GM12878 (cell line): ENCODE measurements at regions not wholly inside any gene's neighbourhood (a gene's known extent, or its start where the extent isn't known, plus 50 kb on each side); places are given as distances from the start of the nearest gene placed in this dataset.

Experiments used
- ATAC-seq: fragments of 200-7000 bp; cut with Tn5 transposase; 3 replicates; pipeline ENCODE4 v1.9.1; 2020; ENCODE audit warnings: mild to moderate bottlenecking, moderate library complexity
- BruUV-seq: library from RNA; stranded (reverse); fragments of 400-500 nt; replicated peaks from 2 replicates; lab custom pipeline; 2021; lab: Mats Ljungman, UMichigan
- CTCF ChIA-PET: fragments of 300-600 bp; sonication (Branson Sonifier 250); formaldehyde crosslinking; extraction: SDS; loops from one replicate; lab custom pipeline; 2021; ENCODE audit warnings: inconsistent platforms; lab: Yijun Ruan, JAX
- POLR2A ChIA-PET: fragments of 350-600 bp; formaldehyde crosslinking; extraction: SDS; loops from one replicate; lab custom pipeline; 2021; ENCODE audit warnings: inconsistent platforms; lab: Charles Lee
- RAD21 ChIA-PET: fragments of 300-600 bp; sonication (Branson Sonifier 250); formaldehyde crosslinking; loops from one replicate; lab custom pipeline; 2023; ENCODE audit warnings: antibody characterized with exemption; ENCODE audit not compliant: unreplicated experiment; lab: Charles Lee
- SMC1A ChIA-PET: fragments of 300-600 bp; sonication (Branson Sonifier 250); formaldehyde crosslinking; loops from one replicate; lab custom pipeline; 2023; ENCODE audit not compliant: unreplicated experiment, uncharacterized antibody; lab: Charles Lee
- DNase-seq: peaks from one replicate; pipeline ENCODE4 v3.0.0-alpha.2; 2011; ENCODE audit warnings: low read depth, low spot score
- FAIRE-seq: peaks from 3 replicates; lab custom pipeline; 2011; peaks lifted over from hg19 to GRCh38; lab: Jason Lieb, UNC
- H2AFZ ChIP-seq: 2 replicates; pipeline ENCODE4 v1.6.0; 2011; ENCODE audit warnings: low read depth, low read length, control low read depth; ENCODE audit not compliant: control insufficient read depth
- H3K27ac ChIP-seq: 2 replicates; pipeline ENCODE4 v1.5.1; 2011; ENCODE audit warnings: control low read depth; ENCODE audit not compliant: control insufficient read depth, insufficient read depth
- H3K27me3 ChIP-seq, 2 experiments: replicated peaks in 1 of 2; 2 replicates each; pipeline versions ENCODE4 v1.6.0 to v1.6.1; 2011; ENCODE audit warnings: low read length in 1 of 2; ENCODE audit not compliant: control insufficient read depth in 2 of 2, insufficient read depth in 2 of 2
- H3K36me3 ChIP-seq, 2 experiments: 2 replicates each; pipeline ENCODE4 v1.5.1; 2011; ENCODE audit warnings: low read length in 1 of 2; ENCODE audit not compliant: control insufficient read depth in 2 of 2, insufficient read depth in 2 of 2
- H3K4me1 ChIP-seq: 2 replicates; pipeline ENCODE4 v1.6.1; 2011; ENCODE audit warnings: mild to moderate bottlenecking, low read length, moderate library complexity, mixed read lengths; ENCODE audit not compliant: control insufficient read depth, insufficient read depth
- H3K4me2 ChIP-seq: 2 replicates; pipeline ENCODE4 v1.6.0; 2011; ENCODE audit warnings: control low read depth; ENCODE audit not compliant: control insufficient read depth, insufficient read depth
- H3K4me3 ChIP-seq: fragments of 200-600 bp; sonication (generic); 2 replicates; pipeline ENCODE4 v1.5.1; 2016
- H3K79me2 ChIP-seq: 2 replicates; pipeline ENCODE4 v1.6.0; 2011; ENCODE audit warnings: low read length; ENCODE audit not compliant: control insufficient read depth, insufficient read depth
- H3K9ac ChIP-seq: 2 replicates; pipeline ENCODE4 v1.8.0; 2011; ENCODE audit warnings: low read length, control low read depth, mixed read lengths; ENCODE audit not compliant: control insufficient read depth, insufficient read depth
- H3K9me3 ChIP-seq: replicated peaks from 3 replicates; pipeline ENCODE4 v1.5.1; 2011; ENCODE audit warnings: mild to moderate bottlenecking, low read length; ENCODE audit not compliant: control insufficient read depth, insufficient read depth
- H4K20me1 ChIP-seq: 2 replicates; pipeline ENCODE4 v1.6.0; 2011; ENCODE audit not compliant: control insufficient read depth, insufficient read depth
- ATF3 ChIP-seq: IDR thresholded peaks from 2 replicates; pipeline ENCODE4 v1.6.1; 2011; ENCODE audit warnings: low read depth, mild to moderate bottlenecking, low read length, moderate library complexity, borderline replicate concordance; ENCODE audit errors: extremely low read depth
- EP300 ChIP-seq, 2 experiments: fragments of 150-350 bp in 1 of 2; IDR thresholded peaks; 2 replicates each; pipeline ENCODE4 v1.6.1; 2011 to 2012; ENCODE audit warnings: low read depth in 2 of 2, low read length in 2 of 2, borderline replicate concordance in 1 of 2, improper control_type of control experiment in 1 of 2, inconsistent platforms in 1 of 2; ENCODE audit not compliant: control insufficient read depth in 1 of 2
- FOXM1 ChIP-seq: IDR thresholded peaks from 2 replicates; pipeline ENCODE4 v1.6.1; 2012; ENCODE audit warnings: low read depth, mild to moderate bottlenecking, inconsistent platforms, low read length, moderate library complexity
- TAF1 ChIP-seq: IDR thresholded peaks from 2 replicates; pipeline ENCODE4 v1.6.1; 2011; ENCODE audit warnings: mild to moderate bottlenecking, low read depth, low read length, borderline replicate concordance
- ZBED1 ChIP-seq: IDR thresholded peaks from 2 replicates; pipeline ENCODE4 v1.6.1; 2016; ENCODE audit warnings: borderline replicate concordance
- WGBS: methylation state at CpG from one replicate; pipeline ENCODE4 v1.1.6; 2016; ENCODE audit warnings: low lambda C conversion rate; ENCODE audit not compliant: insufficient replicate concordance, insufficient coverage; ENCODE audit errors: missing lambda C conversion rate; 5-methylcytosine and 5-hydroxymethylcytosine counted together
- in situ Hi-C: fragments of 300-500 bp; cut with MboI; formaldehyde crosslinking; loops from 9 replicates; pipeline ENCODE4 v1.14.3; 2018; ENCODE audit warnings: mixed read lengths
- intact Hi-C: fragments of 100-400 bp; cut with micrococcal nuclease; formaldehyde crosslinking; loops from one replicate; pipeline ENCODE4 v1.14.2; 2022; ENCODE audit not compliant: unreplicated experiment

DNA sequence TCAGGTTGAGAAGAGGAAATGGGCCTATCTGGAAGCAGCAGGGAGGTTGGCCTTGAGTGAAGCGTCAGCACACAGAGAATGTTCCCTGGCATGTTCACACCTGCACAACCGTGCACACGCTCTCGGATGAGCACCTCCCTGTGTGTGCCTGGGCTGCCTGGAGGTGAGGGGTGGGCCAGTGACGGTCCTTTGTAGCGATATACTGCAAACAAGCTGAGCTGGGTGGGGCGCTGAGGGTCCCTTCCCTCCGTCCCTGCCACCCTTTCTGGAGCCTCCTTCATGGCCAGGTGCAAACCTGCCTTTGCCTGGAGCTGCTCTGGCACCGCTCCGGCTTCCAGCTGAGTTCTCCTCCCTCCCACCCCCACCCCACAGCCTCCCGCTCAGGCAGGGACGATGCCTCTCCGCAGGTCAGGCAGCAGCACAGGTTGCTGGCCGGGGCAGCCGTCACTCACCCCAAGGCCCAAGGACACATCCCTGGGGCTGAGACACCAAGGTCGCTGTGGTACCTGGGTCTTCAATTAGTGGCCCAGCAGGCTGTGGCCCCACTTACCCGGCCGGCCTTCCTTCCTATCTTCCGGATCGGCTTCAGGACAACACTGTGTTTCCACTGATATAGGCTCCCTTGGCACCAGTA is 111.6 kb downstream of the ERMARD start:
- 77% methylated on average over 15 of the region's 20 CpGs for WGBS
- TF ChIP-seq EP300 (IDR thresholded peaks at IDR 0.05; ENCODE audit: borderline replicate concordance in 1 of 2, control insufficient read depth in 1 of 2, low read depth in 2 of 2, low read length in 2 of 2) (no peak), FOXM1 (no peak), TAF1 (no peak), ATF3 (no peak), ZBED1 (no peak)
- SMC1A ChIA-PET: no interaction called here
- Histone ChIP-seq H3K36me3 (no peaks in the 10 kb centered on the region), H3K79me2 (no peaks in the 10 kb centered on the region), H3K27ac (no peak overlapping the region), H3K9ac (no peak overlapping the region), H3K27me3 (no peaks in the 10 kb centered on the region), H3K4me1 (no peaks in the 10 kb centered on the region), H3K4me3 (no peak overlapping the region), H3K9me3 (no peaks in the 10 kb centered on the region; the same call in 2 of the 3 replicates), H3K4me2 (no peak overlapping the region), H2AFZ (no peak overlapping the region), H4K20me1 (no peaks in the 10 kb centered on the region)
- BruUV-seq: no TSS peak
- POLR2A ChIA-PET: no interaction called here
- ATAC-seq (no peak), DNase-seq (no peak), FAIRE-seq (no peak)
- in situ Hi-C loops (no loop called here), intact Hi-C loops (no loop called here)
- RAD21 ChIA-PET: no interaction called here
- CTCF ChIA-PET: no interaction called here
